Testis (tissue), 2 donors: ENCODE measurements at regions not wholly inside any gene's neighbourhood (a gene's known extent, or its start where the extent isn't known, plus 50 kb on each side); places are given as distances from the start of the nearest gene placed in this dataset.

Experiments used
- DNase-seq: peaks from one replicate; pipeline ENCODE4 v3.0.0-alpha.2; 2019
- H3K27ac ChIP-seq, 2 donors: fragments of 200-600 bp; sonication (generic); one replicate each; pipeline ENCODE4 v1.5.1; 2019
- H3K27me3 ChIP-seq: fragments of 200-600 bp; sonication (generic); one replicate; pipeline ENCODE4 v1.5.1; 2019
- H3K36me3 ChIP-seq: fragments of 200-600 bp; sonication (generic); one replicate; pipeline ENCODE4 v1.5.1; 2017; ENCODE audit warnings: low read depth; ENCODE audit errors: missing control alignments
- H3K4me1 ChIP-seq: fragments of 200-600 bp; sonication (generic); one replicate; pipeline ENCODE4 v1.5.1; 2019
- H3K4me3 ChIP-seq, 2 donors: fragments of 200-600 bp; sonication (generic); one replicate each; pipeline ENCODE4 v1.5.1; 2017 to 2019
- H3K9me3 ChIP-seq: fragments of 200-600 bp; sonication (generic); one replicate; pipeline ENCODE4 v1.5.1; 2017
- POLR2A ChIP-seq: fragments of 450-650 bp; IDR thresholded peaks from one replicate; pipeline ENCODE4 v1.6.1; 2017; ENCODE audit warnings: antibody characterized with exemption, mild to moderate bottlenecking, moderate library complexity
- WGBS, 2 donors: methylation state at CpG; one replicate each; pipeline ENCODE4 v1.1.5; 2018; 5-methylcytosine and 5-hydroxymethylcytosine counted together
- intact Hi-C: fragments of 100-400 bp; cut with DNase I; formaldehyde crosslinking; loops from one replicate; pipeline ENCODE4 v1.15.1; 2023; ENCODE audit warnings: low total_unique reads
- TF ChIP-seq, protein P1 (sequence below), 3 experiments: fragments of 450-650 bp in 2 of 3; fragments of 200-600 bp in 1 of 3; sonication (generic) in 1 of 3; IDR thresholded peaks; one replicate each; pipeline ENCODE4 v1.5.1; 2016 to 2019; ENCODE audit warnings: antibody characterized with exemption in 3 of 3, mild to moderate bottlenecking in 2 of 3, moderate library complexity in 1 of 3

DNA sequence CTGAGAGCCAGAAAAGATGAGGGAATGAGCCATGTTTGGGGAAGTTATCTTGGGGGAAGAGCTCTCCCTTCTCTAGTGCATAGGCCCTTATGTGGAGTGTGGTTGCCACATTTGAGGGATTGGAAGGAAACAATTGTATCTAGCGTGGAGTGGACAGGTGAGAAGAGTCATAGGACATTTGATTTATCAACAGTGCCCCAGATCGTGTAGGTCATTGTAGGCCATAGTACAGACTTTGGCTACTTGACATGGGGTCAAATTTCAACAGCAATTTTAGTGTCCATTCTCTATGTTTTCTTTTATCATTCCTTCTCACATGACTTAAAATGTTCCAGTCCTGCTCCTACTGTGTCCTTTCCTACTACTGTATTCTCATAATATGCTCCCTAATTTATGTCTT, 1182.8 kb downstream of the SORCS1 start:
- no peaks in the 10 kb centered on the region for H3K9me3 ChIP-seq
- no peak overlapping the region for H3K27ac ChIP-seq
- DNase-seq = no peak
- no peaks in the 10 kb centered on the region for H3K4me1 ChIP-seq
- intact Hi-C loops = no loop called here
- H3K4me3 ChIP-seq = no peak overlapping the region
- no peaks in the 10 kb centered on the region for H3K36me3 ChIP-seq
- TF ChIP-seq, protein P1, sequence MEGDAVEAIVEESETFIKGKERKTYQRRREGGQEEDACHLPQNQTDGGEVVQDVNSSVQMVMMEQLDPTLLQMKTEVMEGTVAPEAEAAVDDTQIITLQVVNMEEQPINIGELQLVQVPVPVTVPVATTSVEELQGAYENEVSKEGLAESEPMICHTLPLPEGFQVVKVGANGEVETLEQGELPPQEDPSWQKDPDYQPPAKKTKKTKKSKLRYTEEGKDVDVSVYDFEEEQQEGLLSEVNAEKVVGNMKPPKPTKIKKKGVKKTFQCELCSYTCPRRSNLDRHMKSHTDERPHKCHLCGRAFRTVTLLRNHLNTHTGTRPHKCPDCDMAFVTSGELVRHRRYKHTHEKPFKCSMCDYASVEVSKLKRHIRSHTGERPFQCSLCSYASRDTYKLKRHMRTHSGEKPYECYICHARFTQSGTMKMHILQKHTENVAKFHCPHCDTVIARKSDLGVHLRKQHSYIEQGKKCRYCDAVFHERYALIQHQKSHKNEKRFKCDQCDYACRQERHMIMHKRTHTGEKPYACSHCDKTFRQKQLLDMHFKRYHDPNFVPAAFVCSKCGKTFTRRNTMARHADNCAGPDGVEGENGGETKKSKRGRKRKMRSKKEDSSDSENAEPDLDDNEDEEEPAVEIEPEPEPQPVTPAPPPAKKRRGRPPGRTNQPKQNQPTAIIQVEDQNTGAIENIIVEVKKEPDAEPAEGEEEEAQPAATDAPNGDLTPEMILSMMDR (IDR thresholded peaks at IDR 0.05) = no peak
- H3K27me3 ChIP-seq = no peaks in the 10 kb centered on the region
- 83 to 90% methylated on average over 2 of the region's 2 CpGs for WGBS, 2 donors

DNA sequence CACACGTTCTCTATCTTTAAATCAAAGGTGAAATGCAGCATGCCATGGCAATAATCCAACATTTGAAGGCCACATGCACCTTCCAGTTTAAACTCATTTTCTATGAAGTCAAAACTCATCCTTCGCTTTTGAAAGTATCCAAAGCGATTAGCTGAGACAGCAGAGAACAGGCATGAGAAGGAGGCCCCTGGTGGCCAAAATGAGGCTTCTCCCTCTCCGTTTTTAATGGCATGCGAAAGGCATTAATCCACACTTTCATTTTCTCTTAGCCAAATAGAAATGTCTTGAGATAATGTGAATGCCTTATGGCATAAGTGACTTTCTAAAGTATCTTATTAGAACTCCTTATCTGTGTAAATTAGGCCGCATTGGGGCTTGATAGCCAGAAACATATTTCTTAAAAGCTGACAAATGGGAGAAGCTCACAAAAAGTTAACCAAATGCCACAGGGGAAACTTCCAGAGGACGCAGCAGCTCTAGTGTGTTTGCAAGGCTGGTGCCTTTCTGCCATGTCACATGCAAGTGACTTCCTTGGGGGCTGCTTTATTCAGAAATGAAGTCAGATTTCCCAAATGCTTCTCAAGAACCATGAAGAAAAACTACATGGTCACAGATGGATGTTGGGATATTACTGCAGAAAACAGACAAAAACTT, 1189.6 kb downstream of the SORCS1 start:
- DNase-seq = peak; percentile 46
- H3K27me3 ChIP-seq = no peaks in the 10 kb centered on the region
- H3K27ac ChIP-seq = no peak overlapping the region
- no peaks in the 10 kb centered on the region for H3K36me3 ChIP-seq
- intact Hi-C loops = no loop called here
- WGBS, 2 donors = 35 to 37% methylated on average over 7 of the region's 7 CpGs
- H3K4me3 ChIP-seq = no peak overlapping the region
- no peak for TF ChIP-seq POLR2A
- TF ChIP-seq, protein P1 (IDR thresholded peaks at IDR 0.05) = peak; percentile 47 to 61 (median 56)
- H3K9me3 ChIP-seq = no peaks in the 10 kb centered on the region
- H3K4me1 ChIP-seq = no peaks in the 10 kb centered on the region

DNA sequence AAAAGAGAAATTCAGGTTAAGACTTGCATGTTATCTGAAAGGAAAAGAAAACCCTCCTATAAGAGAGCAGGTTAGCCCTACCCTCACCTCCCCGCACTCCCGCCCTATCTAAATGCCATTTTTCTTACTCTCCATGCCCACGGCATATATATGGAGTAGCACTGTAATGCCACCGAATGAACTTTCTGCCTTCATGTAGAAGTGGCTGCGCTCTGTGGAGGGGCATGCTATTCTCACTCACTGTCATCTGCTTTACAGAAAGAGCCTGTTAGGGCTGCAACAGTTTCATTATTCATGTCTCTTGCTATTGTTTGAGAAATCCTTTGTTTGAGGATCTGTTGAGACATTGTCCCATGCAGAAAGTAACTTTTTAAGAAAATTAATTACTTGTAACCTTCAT, 1190.6 kb downstream of the SORCS1 start:
- Histone ChIP-seq H3K27ac (no peak overlapping the region), H3K4me1 (no peaks in the 10 kb centered on the region), H3K9me3 (no peaks in the 10 kb centered on the region), H3K4me3 (no peak overlapping the region), H3K36me3 (no peaks in the 10 kb centered on the region), H3K27me3 (no peaks in the 10 kb centered on the region)
- intact Hi-C loops = no loop called here
- DNase-seq = no peak
- 86 to 89% methylated on average over 5 of the region's 5 CpGs for WGBS, 2 donors
- no peak for TF ChIP-seq POLR2A
- TF ChIP-seq, protein P1 (IDR thresholded peaks at IDR 0.05) = no peak

DNA sequence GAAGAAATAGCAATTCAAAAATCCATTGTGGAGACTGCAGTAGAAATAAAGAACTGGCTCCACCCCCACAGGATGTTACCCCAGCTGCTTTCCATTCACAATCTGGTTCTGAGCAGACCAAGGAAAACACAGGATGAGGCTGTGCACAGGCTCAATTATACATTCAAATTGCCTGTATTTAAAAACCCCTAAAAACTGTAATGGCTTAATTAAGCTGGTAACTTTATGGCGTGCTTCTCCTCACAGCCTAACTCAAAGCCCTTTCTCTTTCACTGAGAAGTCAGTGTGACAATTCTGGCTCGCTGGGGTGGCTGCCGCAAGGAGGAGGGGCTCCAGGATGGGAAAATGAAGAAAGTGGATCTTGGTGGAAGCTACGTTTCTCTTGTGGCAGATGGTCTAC, 1191.1 kb downstream of the SORCS1 start:
- no peak for DNase-seq
- intact Hi-C loops = no loop called here
- WGBS, 2 donors = 21 to 39% methylated on average over 4 of the region's 4 CpGs
- no peak overlapping the region for H3K27ac ChIP-seq
- H3K36me3 ChIP-seq = no peaks in the 10 kb centered on the region
- no peak overlapping the region for H3K4me3 ChIP-seq
- H3K27me3 ChIP-seq = no peaks in the 10 kb centered on the region
- TF ChIP-seq POLR2A = no peak
- TF ChIP-seq, protein P1 (IDR thresholded peaks at IDR 0.05) = no peak
- H3K4me1 ChIP-seq = no peaks in the 10 kb centered on the region
- H3K9me3 ChIP-seq = no peaks in the 10 kb centered on the region

DNA sequence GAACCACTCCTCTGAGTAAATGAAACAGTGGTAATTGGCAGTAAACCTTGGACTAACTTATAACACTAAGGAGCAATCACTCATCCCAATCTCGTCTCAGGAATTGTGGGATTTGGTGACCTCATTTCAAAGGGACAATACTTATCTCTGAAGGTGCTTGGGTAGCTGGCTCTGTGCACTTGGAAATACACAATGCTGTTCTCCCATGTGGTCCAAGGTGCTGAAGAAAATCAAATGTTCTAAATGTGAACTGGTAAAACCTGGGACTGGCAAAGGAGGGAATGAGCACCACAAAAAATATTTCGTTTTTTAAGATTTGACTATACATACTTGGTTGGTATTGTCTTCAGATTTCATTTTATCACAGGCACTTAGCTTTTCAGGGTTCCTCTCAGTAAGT, 1193.0 kb downstream of the SORCS1 start:
- Histone ChIP-seq H3K9me3 (no peaks in the 10 kb centered on the region), H3K27me3 (no peaks in the 10 kb centered on the region), H3K4me1 (no peaks in the 10 kb centered on the region), H3K36me3 (no peaks in the 10 kb centered on the region), H3K27ac (no peak overlapping the region), H3K4me3 (no peak overlapping the region)
- no peak for DNase-seq
- TF ChIP-seq, protein P1 (IDR thresholded peaks at IDR 0.05) = no peak
- TF ChIP-seq POLR2A = no peak
- WGBS, 2 donors = 71 to 78% methylated on average over 2 of the region's 2 CpGs
- intact Hi-C loops = no loop called here
